ENCODE measurements at regions not wholly inside any gene's neighbourhood (a gene's known extent, or its start where the extent isn't known, plus 50 kb on each side); places are given as distances from the start of the nearest gene placed in this dataset.

DNA sequence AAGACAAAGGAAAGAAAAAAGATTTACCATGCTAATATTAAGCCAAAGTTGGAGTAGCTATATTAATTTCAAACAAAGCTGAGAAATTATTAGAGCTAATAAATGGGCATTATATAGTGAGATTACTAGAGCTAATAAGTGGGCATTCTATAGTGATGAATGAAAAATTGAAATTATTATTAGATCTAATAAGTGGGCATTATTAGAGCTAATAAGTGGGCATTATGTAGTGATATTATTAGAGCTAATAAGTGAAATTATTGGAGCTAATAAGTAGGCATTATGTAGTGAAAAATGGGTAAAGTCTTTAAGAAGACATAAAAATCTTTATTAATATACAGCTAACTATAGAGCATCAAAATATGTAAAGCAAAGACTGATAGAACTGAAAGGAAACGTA lies 745.7 kb downstream of the TRIB2 start:
- Histone ChIP-seq H3K4me3 (no peak overlapping the region), H3K27me3 (no peaks in the 10 kb centered on the region), H3K4me1 (no peaks in the 10 kb centered on the region), H3K36me3 (no peaks in the 10 kb centered on the region), H3K9me3 (no peaks in the 10 kb centered on the region), H3K27ac (no peak overlapping the region)
- no peak for DNase-seq (ENCODE audit: low spot score)
- no peak for TF ChIP-seq CTCF (IDR thresholded peaks at IDR 0.05)

DNA sequence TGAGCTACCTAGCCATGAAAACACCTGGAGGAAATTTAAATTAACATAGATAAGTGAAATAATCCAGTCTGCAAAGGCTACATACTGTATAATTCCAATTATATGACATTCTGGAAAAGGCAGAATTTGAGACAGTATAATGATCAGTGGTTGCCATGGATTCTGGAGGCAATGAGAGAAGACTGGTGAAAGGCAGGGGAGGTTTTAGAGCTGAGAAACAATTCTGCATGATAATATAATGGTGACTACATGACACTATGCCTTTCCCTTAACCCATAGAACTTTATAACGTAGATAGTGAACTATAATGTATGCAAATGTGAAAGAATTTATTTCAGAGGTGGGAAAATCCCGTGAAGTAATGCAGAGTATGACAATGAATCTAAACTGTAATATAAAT lies 749.3 kb downstream of the TRIB2 start:
- H3K4me3 ChIP-seq = no peak overlapping the region
- H3K4me1 ChIP-seq = no peaks in the 10 kb centered on the region
- no peak overlapping the region for H3K27ac ChIP-seq
- H3K9me3 ChIP-seq = no peaks in the 10 kb centered on the region
- no peaks in the 10 kb centered on the region for H3K36me3 ChIP-seq
- H3K27me3 ChIP-seq = no peaks in the 10 kb centered on the region
- TF ChIP-seq CTCF (IDR thresholded peaks at IDR 0.05) = no peak
- DNase-seq (ENCODE audit: low spot score) = no peak

DNA sequence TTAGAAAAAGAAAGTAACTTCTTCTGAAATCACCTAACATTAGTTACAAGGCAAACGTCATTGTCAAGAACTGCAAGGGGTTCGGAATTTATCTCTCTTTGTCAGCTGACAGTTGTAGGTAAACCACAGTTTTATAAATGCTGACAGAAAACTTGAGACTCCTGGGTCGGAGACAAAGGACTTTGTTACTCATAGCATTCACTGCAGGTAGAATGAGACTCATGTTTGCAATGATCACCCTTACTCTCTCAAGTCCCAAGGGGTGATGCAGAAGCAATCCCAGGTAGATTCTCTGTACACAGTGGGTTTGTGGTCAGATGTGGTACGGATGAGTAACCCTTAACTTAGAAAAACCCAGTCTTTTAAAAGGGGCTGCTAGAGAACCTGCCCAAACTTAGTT lies 757.8 kb downstream of the TRIB2 start:
- TF ChIP-seq CTCF (IDR thresholded peaks at IDR 0.05) = no peak
- H3K4me1 ChIP-seq = no peaks in the 10 kb centered on the region
- H3K27me3 ChIP-seq = no peaks in the 10 kb centered on the region
- H3K36me3 ChIP-seq = no peaks in the 10 kb centered on the region
- H3K4me3 ChIP-seq = no peak overlapping the region
- H3K9me3 ChIP-seq = no peaks in the 10 kb centered on the region
- DNase-seq (ENCODE audit: low spot score) = no peak
- H3K27ac ChIP-seq = no peak overlapping the region

- Histone ChIP-seq H3K4me1 (no peaks in the 10 kb centered on the region), H3K27ac (no peak overlapping the region), H3K9me3 (no peaks in the 10 kb centered on the region), H3K4me3 (no peak overlapping the region), H3K36me3 (no peaks in the 10 kb centered on the region), H3K27me3 (no peaks in the 10 kb centered on the region)
- no peak for DNase-seq (ENCODE audit: low spot score)
- no peak for TF ChIP-seq CTCF (IDR thresholded peaks at IDR 0.05)
These were observed 763.3 kb downstream of the TRIB2 start for GRCh38 chr2:13480057-13480456.

- no peak for TF ChIP-seq CTCF (IDR thresholded peaks at IDR 0.05)
- no peaks in the 10 kb centered on the region for H3K4me1 ChIP-seq
- H3K9me3 ChIP-seq = no peaks in the 10 kb centered on the region
- no peak for DNase-seq (ENCODE audit: low spot score)
- no peak overlapping the region for H3K4me3 ChIP-seq
- H3K27me3 ChIP-seq = no peaks in the 10 kb centered on the region
- H3K36me3 ChIP-seq = no peaks in the 10 kb centered on the region
- H3K27ac ChIP-seq = no peak overlapping the region
These were observed 764.5 kb downstream of the TRIB2 start for GRCh38 chr2:13481201-13481600.

- no peaks in the 10 kb centered on the region for H3K4me1 ChIP-seq
- H3K4me3 ChIP-seq = no peak overlapping the region
- no peaks in the 10 kb centered on the region for H3K36me3 ChIP-seq
- no peak overlapping the region for H3K27ac ChIP-seq
- no peak for DNase-seq (ENCODE audit: low spot score)
- TF ChIP-seq CTCF (IDR thresholded peaks at IDR 0.05) = no peak
- H3K27me3 ChIP-seq = no peaks in the 10 kb centered on the region
- no peaks in the 10 kb centered on the region for H3K9me3 ChIP-seq
These were observed 768.5 kb downstream of the TRIB2 start for GRCh38 chr2:13485256-13485655.
